Fibroblast of lung (primary cell): ENCODE measurements at regions not wholly inside any gene's neighbourhood (a gene's known extent, or its start where the extent isn't known, plus 50 kb on each side); places are given as distances from the start of the nearest gene placed in this dataset.

Experiments used
- EZH2 ChIP-seq: IDR thresholded peaks from 2 replicates; pipeline ENCODE4 v1.5.1; 2012; ENCODE audit warnings: low read length, control low read depth, mild to moderate bottlenecking; ENCODE audit errors: missing control alignments
- TF ChIP-seq, protein P1 (sequence below), 2 donors: IDR thresholded peaks in 1 of 2; conservative IDR thresholded peaks in 1 of 2; 1 replicate in 1 of 2; 2 replicates in 1 of 2; pipeline ENCODE4 v1.5.1; 2011 to 2012; ENCODE audit warnings: low read length in 2 of 2, control low read depth in 1 of 2, inconsistent platforms in 1 of 2, low read depth in 1 of 2, mild to moderate bottlenecking in 1 of 2

DNA sequence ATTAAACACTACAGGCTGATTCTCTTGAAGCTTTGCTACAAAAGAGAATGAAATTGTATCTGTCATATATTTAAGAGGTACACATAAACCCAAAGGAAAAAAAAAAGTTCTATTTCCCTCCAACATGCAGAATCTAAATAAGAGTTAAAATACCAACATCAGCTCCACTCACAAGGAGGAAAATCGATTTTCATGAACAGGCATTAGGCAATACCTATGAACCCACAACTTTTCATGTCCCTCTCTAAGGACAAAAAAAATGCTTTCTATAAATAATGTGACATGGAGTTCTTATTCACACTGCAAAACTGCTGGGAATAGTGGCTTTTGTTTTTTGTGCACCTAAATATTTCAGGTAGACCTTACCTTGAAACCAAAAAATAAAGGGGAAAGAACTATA, 192.5 kb downstream of the KLF12 start:
- TF ChIP-seq, protein P1, sequence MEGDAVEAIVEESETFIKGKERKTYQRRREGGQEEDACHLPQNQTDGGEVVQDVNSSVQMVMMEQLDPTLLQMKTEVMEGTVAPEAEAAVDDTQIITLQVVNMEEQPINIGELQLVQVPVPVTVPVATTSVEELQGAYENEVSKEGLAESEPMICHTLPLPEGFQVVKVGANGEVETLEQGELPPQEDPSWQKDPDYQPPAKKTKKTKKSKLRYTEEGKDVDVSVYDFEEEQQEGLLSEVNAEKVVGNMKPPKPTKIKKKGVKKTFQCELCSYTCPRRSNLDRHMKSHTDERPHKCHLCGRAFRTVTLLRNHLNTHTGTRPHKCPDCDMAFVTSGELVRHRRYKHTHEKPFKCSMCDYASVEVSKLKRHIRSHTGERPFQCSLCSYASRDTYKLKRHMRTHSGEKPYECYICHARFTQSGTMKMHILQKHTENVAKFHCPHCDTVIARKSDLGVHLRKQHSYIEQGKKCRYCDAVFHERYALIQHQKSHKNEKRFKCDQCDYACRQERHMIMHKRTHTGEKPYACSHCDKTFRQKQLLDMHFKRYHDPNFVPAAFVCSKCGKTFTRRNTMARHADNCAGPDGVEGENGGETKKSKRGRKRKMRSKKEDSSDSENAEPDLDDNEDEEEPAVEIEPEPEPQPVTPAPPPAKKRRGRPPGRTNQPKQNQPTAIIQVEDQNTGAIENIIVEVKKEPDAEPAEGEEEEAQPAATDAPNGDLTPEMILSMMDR (conservative IDR thresholded peaks at IDR 0.05 in 1 of 2, IDR thresholded peaks at IDR 0.05 in 1 of 2; ENCODE audit: low read depth in 1 of 2, low read length in 2 of 2) = no peak
- TF ChIP-seq EZH2 = no peak
